DMS 273 (cell line): ENCODE measurements at regions not wholly inside any gene's neighbourhood (a gene's known extent, or its start where the extent isn't known, plus 50 kb on each side); places are given as distances from the start of the nearest gene placed in this dataset.

Experiments
- DNase-seq: peaks from one replicate; lab custom pipeline; 2025; ENCODE audit not compliant: unreplicated experiment; lab: John Stamatoyannopoulos, UW

GRCh38 chr20:59429396-59429795 lies 129.0 kb downstream of the EDN3 start:
- DNase-seq = no peak

GRCh38 chr20:59431014-59431413 lies 130.6 kb downstream of the EDN3 start:
- no peak for DNase-seq

- DNase-seq = peak; percentile 73
Observed at GRCh38 chr20:59434960-59435359, 134.5 kb downstream of the EDN3 start.

DNA sequence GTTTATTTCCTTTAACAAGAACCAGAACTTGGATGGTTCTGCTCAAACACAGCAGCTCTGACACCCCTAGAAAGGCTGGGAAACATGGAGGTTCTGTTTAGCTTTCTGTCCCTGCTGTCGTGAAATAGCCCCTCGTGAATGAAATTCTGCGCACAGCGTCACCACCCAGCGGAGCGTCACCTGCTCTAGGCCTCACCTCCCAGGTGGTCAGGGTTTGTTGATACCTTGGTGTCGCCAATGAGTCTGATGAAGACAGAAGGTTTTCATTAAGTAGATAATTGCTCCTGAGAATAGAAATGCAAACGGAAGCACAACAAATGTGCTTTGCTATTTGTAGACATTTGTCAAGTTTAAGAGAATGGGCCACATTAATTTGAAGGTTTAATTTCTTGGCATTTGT lies 135.1 kb downstream of the EDN3 start:
- DNase-seq = peak; percentile 50

- DNase-seq = no peak
Observed at GRCh38 chr20:59437601-59438031, 137.2 kb downstream of the EDN3 start.

DNA sequence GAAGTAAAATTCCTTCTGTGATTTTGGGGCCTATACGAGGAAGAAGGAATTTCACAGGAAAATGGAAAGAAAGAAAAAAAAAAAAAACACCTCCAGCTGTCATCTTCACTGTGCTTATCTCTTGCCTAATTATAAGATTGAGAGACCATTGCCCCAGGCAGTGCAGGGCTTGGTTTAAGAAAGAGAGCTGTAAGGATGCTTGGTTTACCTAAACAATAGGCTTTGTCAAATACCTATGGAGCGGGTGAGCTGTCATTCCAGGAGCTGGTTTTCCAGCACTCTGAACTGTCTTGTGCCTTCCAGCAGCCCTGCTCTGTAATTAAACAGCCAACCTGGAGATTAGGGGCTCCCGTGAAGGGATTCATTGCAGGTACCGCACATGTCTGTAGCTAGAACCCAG lies 137.8 kb downstream of the EDN3 start:
- DNase-seq = no peak

DNA sequence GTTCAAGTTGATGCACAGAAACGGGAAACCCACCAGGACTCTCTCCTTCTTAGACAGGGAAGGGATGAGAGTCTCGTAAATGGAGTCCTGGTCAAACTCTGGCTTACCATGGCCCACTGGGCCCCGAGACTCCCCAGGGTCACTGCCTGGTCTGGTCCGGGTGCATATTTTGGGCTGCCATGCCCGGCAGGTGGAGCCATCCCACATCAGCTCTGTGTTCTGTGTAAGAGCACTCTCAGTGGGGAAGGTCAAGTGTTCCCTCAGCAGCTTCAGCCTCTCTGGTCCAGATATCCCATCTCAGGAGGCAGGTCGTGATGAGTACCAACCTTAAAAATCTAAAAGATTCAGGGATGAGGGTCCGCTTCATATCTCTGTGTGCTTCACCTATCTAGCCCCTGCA lies 138.8 kb downstream of the EDN3 start:
- DNase-seq = no peak

- peak; percentile 19 for DNase-seq
Observed at GRCh38 chr20:59441306-59441705, 140.9 kb downstream of the EDN3 start.

- DNase-seq = peak; percentile 92
Observed at GRCh38 chr20:59441860-59442810, 141.7 kb downstream of the EDN3 start.

GRCh38 chr20:59443550-59443949 lies 143.1 kb downstream of the EDN3 start:
- DNase-seq = no peak

GRCh38 chr20:59446376-59446775 lies 146.0 kb downstream of the EDN3 start:
- no peak for DNase-seq

DNA sequence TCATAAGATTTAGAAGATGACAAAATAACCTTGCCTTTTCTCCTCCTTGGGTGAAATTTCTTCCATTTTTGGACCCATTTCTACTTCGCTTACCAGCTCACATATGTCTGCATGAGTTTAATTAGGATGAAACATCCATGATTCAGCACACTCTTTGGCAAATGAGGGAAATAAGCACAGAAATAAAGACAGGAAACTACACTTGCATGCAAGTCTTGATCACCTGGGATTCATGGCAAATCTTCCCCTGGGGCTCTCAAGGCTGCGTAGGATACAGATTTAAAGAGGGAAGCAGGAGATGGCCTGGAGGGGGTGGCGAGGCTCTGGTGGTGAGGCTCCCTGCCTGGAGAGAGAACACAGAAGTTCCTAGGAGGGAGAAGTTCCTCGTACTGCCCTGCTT lies 147.8 kb downstream of the EDN3 start:
- no peak for DNase-seq

DNA sequence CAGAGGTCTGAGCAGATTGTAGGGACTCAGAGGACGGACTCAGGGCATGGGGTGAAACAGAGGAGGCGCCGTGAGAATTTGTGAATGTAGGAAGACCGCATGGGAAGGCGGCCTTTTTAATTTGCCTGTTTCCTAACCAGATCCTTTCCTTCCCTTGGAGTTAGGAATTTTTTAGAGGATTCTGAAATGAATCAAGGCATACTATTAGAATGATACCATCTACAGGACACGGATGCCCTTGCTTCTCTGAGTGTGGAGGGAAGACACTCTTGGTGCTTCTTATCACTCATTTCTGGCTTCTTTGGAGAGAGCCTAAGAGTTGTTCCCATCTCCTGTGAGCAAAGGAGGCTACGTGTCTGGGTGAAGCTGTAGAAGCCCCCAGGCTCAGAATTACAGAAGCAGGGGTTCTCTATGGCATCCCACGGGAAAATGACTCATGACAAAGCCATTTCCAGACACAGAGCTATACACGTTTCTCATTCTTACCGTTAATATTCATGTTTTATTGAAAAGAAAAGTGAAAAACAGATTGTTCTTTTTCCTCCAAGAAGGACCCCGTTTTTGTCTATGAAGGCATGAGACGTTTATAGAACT lies 148.5 kb downstream of the EDN3 start:
- DNase-seq = no peak

GRCh38 chr20:59451066-59451630 lies 150.7 kb downstream of the EDN3 start:
- no peak for DNase-seq

DNA sequence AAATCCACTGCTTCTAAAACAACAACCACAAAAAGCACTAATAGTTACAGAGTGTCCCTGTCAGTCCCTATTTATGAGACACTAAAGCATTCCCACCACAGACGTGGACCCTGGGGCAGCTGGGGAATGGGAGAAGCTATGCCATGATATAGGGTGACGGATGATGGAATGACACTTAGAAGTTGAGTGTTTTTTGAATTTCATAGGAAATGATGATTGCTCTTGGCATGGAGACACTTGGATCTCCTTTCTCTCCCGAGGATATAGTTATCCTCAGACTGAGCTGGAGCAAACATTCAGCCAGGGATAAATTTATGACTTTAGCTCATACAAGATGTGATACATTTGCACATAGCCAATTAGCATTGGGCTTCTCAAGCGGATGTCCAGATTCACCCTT lies 151.2 kb downstream of the EDN3 start:
- no peak for DNase-seq

GRCh38 chr20:59452856-59453255 lies 151.5 kb upstream of the PHACTR3 start:
- no peak for DNase-seq

GRCh38 chr20:59453759-59454560 lies 150.4 kb upstream of the PHACTR3 start:
- peak; percentile 8 for DNase-seq

- peak; percentile 72 for DNase-seq
Observed at GRCh38 chr20:59455402-59456341, 148.7 kb upstream of the PHACTR3 start.

- no peak for DNase-seq
Observed at GRCh38 chr20:59456342-59457279, 147.7 kb upstream of the PHACTR3 start.
